ENCODE measurements at regions not wholly inside any gene's neighbourhood (a gene's known extent, or its start where the extent isn't known, plus 50 kb on each side); places are given as distances from the start of the nearest gene placed in this dataset.
"Not testable (repeated sequence)": the region's sequence is repeated elsewhere in the genome, so short reads cannot be mapped to it uniquely, and the experiment has no call there.

- no peak for DNase-seq (ENCODE audit: low spot score)
These were observed 522.4 kb upstream of the NAALADL2 start for GRCh38 chr3:174336784-174337183.

GRCh38 chr3:174337227-174337626, 521.9 kb upstream of the NAALADL2 start:
- no peak for DNase-seq (ENCODE audit: low spot score)

GRCh38 chr3:174340624-174341587, 518.2 kb upstream of the NAALADL2 start:
- DNase-seq (ENCODE audit: low spot score): no peak

GRCh38 chr3:174342171-174342570, 517.0 kb upstream of the NAALADL2 start:
- no peak for DNase-seq (ENCODE audit: low spot score)

DNA sequence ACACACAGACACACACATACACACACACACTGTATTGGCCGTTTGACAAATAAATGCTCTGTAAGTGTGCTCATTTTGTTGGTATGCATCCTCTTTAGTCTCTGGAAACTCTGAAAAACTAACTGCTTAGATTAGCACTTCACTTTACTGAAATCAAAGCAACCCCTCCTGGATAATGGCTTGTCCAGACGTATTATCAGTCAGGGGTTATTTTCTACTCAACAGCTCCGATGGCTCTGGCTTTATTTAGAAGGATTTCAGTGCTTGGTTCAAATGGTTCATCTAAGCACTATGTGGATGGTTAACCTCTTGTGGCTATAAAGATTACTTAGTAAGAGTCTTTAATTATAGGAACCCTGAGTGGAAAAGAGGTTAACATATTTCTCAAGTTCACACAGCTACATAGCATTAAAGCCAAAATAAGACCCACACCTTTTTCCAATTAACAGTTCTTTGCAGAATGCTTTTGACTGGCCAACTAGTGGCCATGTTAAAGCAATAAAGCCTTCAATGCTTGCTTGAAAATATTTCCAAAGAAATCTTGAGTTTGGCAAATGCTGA, 516.1 kb upstream of the NAALADL2 start:
- DNase-seq (ENCODE audit: low spot score): no peak

DNA sequence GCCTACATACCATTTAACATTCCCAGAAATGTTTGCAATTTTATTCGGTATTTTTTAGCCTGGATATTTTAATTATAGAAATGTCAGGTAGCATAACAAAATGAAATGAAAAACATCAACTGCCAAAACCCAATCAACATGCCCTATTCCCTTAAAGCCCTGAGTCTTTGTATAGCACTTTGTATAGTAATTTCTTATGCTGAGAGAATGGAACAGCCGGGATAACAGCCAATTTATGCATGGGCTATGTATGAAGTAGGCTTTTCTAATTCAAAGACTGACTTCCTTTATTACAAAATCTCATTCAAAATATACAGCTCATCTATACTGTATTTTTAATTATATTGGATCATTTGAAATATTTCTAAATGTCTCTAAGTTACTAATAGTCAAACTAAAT, 513.0 kb upstream of the NAALADL2 start:
- DNase-seq (ENCODE audit: low spot score): no peak

GRCh38 chr3:174346571-174346970, 512.6 kb upstream of the NAALADL2 start:
- no peak for DNase-seq (ENCODE audit: low spot score)

- no peak for DNase-seq (ENCODE audit: low spot score)
These were observed 511.5 kb upstream of the NAALADL2 start for GRCh38 chr3:174347474-174348138.

- DNase-seq (ENCODE audit: low spot score): no peak
These were observed 506.9 kb upstream of the NAALADL2 start for GRCh38 chr3:174352227-174352626.

DNA sequence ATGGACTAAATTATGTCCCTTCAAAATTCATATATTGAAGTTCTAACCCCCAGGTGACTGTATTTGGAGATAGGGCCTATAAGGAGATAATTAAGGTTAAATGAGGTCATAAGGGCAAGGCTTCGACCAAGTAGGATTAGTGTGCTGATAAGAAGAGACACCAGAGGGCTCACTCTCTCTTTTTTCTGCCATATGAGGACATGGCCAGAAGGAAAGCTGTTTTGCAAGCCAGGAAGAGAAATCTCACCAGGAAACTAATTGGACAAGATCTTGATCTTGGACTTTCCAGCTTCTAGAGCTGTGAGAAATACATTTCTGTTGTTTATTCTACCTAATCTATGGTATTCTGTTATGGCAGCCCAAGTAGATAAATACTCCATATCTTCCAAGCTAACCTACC, 503.6 kb upstream of the NAALADL2 start:
- DNase-seq (ENCODE audit: low spot score): peak; percentile 46

DNA sequence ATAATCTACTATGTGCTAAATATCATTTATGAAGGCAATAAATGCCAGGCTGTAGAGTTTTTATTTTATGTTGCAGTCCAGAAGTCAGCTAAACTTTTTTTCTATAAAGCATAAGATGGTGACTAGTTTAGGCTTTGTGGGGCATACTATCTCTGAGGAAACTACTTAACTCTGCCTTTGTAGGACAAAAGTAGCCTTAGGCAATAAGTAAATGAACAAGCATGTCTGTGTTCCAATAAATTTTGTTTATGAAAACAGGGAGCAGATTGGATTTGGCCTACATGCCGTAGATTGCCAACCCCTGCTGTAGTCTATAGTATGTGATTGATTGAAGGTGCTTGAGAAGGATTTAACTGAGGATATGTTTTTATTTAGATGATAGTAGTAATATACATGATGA, 502.5 kb upstream of the NAALADL2 start:
- DNase-seq (ENCODE audit: low spot score): no peak

DNA sequence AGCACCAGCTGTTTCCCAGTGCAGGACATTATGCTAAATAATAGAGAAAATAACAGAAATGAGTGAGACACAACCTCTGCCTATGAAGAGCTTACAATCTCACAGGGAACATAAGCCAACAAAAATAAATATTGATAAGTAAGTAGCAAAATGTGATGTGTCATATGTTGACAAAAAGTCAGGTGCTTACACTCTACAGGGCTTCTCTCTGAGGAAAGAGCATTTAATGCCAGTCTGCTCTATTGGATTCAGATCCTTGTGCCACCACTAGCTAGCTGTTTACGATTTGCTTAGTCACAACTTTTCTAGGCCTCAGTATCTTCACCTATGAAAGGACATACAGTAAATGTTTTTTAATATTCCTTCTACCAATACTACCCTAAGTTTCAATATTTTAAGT, 500.9 kb upstream of the NAALADL2 start:
- DNase-seq (ENCODE audit: low spot score): no peak

DNA sequence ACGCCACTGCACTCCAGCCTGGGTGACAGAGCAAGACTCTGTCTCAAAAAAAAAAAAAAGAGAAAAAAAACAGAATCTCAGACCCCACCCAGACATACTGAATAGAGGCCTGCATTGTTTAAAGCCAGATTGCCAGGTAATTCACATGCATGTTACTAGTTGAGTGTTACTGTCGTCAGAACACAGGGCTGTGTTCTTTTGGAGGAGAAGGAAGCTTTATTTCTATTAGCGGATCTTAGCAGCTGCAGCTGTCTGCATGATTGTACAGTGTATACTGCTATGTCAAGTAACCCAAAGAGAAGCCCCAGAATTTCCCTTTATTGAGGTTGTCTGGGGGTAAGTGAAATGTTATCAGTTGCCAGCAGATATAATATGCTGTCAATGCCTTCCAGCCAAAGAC, 496.6 kb upstream of the NAALADL2 start:
- DNase-seq (ENCODE audit: low spot score): no peak

GRCh38 chr3:174363256-174363655, 495.9 kb upstream of the NAALADL2 start:
- DNase-seq (ENCODE audit: low spot score): peak; percentile 13

DNA sequence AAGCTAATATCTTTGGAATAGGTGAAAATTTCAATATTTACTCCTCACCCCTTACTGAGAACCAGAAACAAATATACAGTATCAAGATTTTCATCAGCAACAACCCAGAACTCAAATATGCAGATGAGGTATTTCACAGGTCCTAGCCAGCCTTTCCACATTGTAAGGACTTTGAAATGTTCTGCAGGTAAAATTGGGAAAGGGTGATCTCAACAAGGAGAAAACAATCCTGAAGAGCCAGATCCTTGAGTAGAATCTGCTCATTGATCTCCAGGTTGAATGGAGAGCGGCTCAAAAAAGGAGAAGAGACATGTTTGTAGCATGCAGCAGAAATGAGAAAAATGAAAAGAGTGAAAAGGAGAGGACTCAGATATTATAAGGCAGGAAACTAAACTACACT, 493.3 kb upstream of the NAALADL2 start:
- no peak for DNase-seq (ENCODE audit: low spot score)

DNA sequence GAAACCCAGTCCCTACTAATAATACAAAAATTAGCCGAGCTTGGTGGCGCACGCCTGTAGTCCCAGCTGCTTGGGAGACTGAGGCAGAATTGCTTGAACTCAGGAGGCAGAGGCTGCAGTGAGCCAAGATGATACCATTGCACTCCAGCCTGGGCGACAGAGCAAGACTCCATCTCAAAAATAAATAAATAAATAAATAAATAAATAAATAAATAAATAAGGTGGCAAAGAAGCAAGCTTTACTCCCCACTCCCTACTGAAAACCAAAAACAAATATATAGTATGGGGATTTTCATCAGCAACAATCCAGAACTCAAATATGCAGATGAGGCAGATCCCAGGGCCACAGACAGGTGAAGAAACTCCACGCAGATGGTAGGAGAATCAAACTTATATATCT, 492.2 kb upstream of the NAALADL2 start:
- DNase-seq (ENCODE audit: low spot score): not testable (repeated sequence)

DNA sequence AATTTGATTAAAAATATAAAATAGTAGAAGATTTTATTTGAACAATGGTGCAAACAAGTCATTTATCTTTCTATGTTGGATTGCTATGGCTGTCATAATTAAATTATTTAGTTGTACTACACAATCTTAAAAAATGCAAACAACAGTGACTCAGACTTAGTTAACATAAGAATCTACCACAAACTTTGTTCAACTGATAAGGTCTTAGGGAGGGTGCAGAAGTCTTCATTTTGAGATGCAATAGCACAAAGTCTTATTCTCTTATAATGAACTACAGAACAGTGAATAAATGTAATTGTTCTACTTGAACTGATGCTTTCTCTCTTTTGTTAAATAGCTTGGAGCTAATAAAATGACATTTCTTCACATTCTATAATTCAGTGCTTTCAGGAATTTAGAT, 482.8 kb upstream of the NAALADL2 start:
- no peak for DNase-seq (ENCODE audit: low spot score)

- no peak for DNase-seq (ENCODE audit: low spot score)
These were observed 482.0 kb upstream of the NAALADL2 start for GRCh38 chr3:174377096-174377495.

DNA sequence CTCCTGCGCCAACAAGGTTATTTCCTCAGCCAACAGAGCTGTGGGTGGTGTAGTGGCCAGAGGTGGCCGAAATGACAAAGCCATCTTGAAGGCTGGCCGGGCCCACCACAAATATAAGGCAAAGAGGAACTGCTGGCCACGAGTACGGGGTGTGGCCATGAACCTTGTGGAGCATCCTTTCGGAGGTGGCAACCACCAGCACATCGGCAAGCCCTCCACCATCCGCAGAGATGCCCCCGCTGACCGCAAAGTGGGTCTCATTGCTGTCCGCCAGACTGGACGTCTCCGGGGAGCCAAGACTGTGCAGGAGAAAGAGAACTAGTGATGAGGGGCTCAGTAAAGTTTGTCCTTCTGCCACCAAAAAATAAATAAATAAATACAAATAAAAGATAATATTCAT, 481.4 kb upstream of the NAALADL2 start:
- DNase-seq (ENCODE audit: low spot score): no peak

DNA sequence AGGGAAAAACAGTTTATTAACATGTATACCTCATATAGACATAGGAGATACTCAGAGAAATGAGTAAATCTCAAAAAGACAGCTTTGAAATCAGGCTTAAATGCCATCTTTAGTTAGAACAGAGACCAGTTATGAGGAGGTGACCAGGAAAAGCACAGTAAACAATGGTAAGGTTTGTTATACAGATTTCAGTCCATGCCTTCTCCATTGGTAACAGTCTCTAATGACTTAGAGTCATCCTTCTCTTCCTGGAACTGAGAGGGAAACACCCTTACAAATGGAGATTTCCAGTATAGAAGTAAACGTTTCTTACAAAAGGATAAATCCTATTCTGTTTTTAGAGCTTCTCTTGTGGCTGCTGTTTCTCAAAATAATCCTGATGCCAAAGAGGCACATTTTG, 476.3 kb upstream of the NAALADL2 start:
- no peak for DNase-seq (ENCODE audit: low spot score)

GRCh38 chr3:174387736-174388135, 471.4 kb upstream of the NAALADL2 start:
- DNase-seq (ENCODE audit: low spot score): no peak

DNA sequence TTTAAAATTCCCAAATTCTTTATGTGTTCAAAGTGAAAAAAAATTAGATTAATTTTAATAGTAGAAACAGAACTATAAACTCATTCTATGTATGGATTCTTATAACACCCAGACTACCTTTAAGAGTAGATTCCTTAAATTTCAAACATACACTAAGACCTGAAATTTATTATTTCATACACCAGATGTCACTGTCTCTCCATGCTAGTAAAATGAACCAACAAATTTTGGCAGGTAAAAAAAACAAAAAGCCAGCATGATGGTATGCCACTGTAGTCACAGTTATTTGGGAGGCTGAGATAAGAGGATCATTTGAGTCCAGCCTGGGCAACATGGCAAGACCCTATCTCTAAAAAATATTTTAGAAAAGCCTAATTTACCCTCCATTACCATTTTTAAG, 461.3 kb upstream of the NAALADL2 start:
- peak; percentile 40 for DNase-seq (ENCODE audit: low spot score)

DNA sequence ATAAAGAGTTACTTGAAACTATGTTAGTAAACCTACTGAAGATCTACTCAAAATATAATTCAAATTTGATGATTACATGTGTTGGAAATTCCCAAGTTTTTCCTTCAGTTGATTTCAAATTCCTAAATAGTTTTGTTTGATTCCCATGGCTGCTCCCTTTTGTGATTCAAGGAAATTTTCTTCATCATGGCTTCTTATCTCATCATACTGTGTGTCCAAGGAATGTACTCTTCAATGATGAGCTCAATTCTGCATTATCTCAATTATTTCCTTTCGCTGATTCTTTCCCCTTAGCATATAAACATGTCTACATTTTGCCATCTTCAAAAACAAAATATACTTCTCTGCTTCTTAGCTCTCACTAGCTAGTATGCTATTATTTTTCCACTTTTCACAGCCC, 460.4 kb upstream of the NAALADL2 start:
- no peak for DNase-seq (ENCODE audit: low spot score)

Measured in kidney tubule cell (primary cell).